Osteoblast (primary cell): ENCODE measurements at regions not wholly inside any gene's neighbourhood (a gene's known extent, or its start where the extent isn't known, plus 50 kb on each side); places are given as distances from the start of the nearest gene placed in this dataset.

ENCODE experiments used
- DNase-seq: peaks from one replicate; pipeline ENCODE4 v3.0.0; 2011; ENCODE audit warnings: low spot score, mixed read lengths; ENCODE audit not compliant: insufficient read length; ENCODE audit errors: missing footprints
- H2AFZ ChIP-seq: 2 replicates; pipeline ENCODE4 v1.6.0; 2011; ENCODE audit warnings: mild to moderate bottlenecking, low read length
- H3K27ac ChIP-seq: 2 replicates; pipeline ENCODE4 v1.5.1; 2011; ENCODE audit warnings: mild to moderate bottlenecking, low read depth, low read length, moderate library complexity
- H3K27me3 ChIP-seq: 2 replicates; pipeline ENCODE4 v1.6.0; 2012; ENCODE audit warnings: mild to moderate bottlenecking, control low read depth, inconsistent platforms, low read length, moderate library complexity; ENCODE audit not compliant: insufficient read depth
- H3K36me3 ChIP-seq: 2 replicates; pipeline ENCODE4 v1.5.1; 2011; ENCODE audit warnings: mild to moderate bottlenecking, low read length, control low read depth, moderate library complexity; ENCODE audit not compliant: insufficient read depth
- H3K4me1 ChIP-seq: 2 replicates; pipeline ENCODE4 v1.5.1; 2011; ENCODE audit warnings: mild to moderate bottlenecking, low read length, control low read depth, moderate library complexity; ENCODE audit not compliant: insufficient read depth
- H3K4me2 ChIP-seq: 2 replicates; pipeline ENCODE4 v1.6.0; 2011; ENCODE audit warnings: mild to moderate bottlenecking, low read length; ENCODE audit not compliant: insufficient read depth
- H3K4me3 ChIP-seq: fragments of 200-600 bp; sonication (generic); 3 replicates; pipeline ENCODE4 v1.5.1; 2012; ENCODE audit warnings: mild to moderate bottlenecking, low read length, inconsistent platforms; ENCODE audit not compliant: insufficient read depth
- H3K79me2 ChIP-seq: 2 replicates; pipeline ENCODE4 v1.6.0; 2012; ENCODE audit warnings: mild to moderate bottlenecking, low read length, control low read depth, inconsistent platforms; ENCODE audit not compliant: insufficient read depth
- H3K9me3 ChIP-seq: 2 replicates; pipeline ENCODE4 v1.5.1; 2011; ENCODE audit warnings: low read depth, low read length, control low read depth
- H4K20me1 ChIP-seq: 2 replicates; pipeline ENCODE4 v1.6.0; 2012; ENCODE audit warnings: mild to moderate bottlenecking, low read length, control low read depth; ENCODE audit not compliant: insufficient read depth
- CTCF ChIP-seq: IDR thresholded peaks from 2 replicates; pipeline ENCODE4 v1.5.1; 2011; ENCODE audit warnings: mild to moderate bottlenecking, low read depth, low read length, moderate library complexity; ENCODE audit errors: extremely low read depth

DNA sequence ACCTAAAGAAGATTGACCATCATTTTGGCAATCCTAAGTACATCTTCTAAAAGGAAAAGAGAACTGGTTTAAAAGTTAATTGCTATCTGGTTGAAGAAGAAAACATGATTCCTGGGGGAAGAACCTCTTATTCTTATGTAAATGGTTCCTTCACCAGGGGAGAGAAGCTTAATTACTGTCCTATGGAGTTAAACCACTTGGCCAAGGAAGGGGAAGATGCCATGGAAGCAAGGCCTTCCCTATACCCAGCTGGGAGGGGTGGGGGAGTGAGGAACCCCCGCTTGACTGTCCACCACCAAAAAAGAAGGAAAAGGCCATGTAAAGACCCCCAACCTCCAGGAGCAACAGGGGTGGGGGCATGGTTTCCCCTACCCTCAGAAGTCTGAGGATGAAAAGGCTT, 962.1 kb downstream of the GRIK2 start:
- Histone ChIP-seq H3K27me3 (no peaks in the 10 kb centered on the region), H3K4me2 (no peak overlapping the region), H3K79me2 (no peaks in the 10 kb centered on the region), H3K27ac (no peak overlapping the region), H3K9me3 (peaks cover 2% of the 10 kb centered on the region), H2AFZ (no peak overlapping the region), H3K36me3 (no peaks in the 10 kb centered on the region), H4K20me1 (no peaks in the 10 kb centered on the region), H3K4me3 (no peak overlapping the region), H3K4me1 (no peaks in the 10 kb centered on the region)
- no peak for DNase-seq
- no peak for TF ChIP-seq CTCF

DNA sequence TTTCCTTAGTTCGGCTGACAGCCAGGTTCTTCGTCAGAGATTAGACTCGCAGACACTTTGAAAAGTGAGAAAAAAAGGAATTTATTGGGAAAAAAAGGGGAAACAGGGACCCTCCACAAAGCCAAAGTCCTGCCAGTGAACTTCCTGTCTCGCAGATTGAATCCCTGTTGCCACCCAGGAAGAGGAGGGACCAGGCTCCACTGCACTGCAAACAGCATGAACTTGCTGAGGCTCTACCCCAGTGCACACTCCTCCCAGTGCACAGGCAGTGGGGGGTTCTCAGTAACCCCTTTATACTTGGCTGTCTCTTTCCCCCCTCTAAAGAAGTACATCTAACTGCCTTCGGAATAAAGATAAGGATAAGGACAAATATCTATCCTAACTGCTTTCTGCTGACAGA, 959.0 kb downstream of the GRIK2 start:
- H3K27me3 ChIP-seq: no peaks in the 10 kb centered on the region
- no peak overlapping the region for H3K27ac ChIP-seq
- no peak overlapping the region for H3K4me2 ChIP-seq
- peaks cover 4% of the 10 kb centered on the region for H3K9me3 ChIP-seq
- no peak overlapping the region for H2AFZ ChIP-seq
- no peak for DNase-seq
- no peaks in the 10 kb centered on the region for H3K4me1 ChIP-seq
- no peaks in the 10 kb centered on the region for H4K20me1 ChIP-seq
- H3K4me3 ChIP-seq: no peak overlapping the region
- TF ChIP-seq CTCF: no peak
- no peaks in the 10 kb centered on the region for H3K36me3 ChIP-seq
- no peaks in the 10 kb centered on the region for H3K79me2 ChIP-seq

GRCh38 chr6:102344769-102345168, 951.3 kb downstream of the GRIK2 start:
- TF ChIP-seq CTCF: no peak
- H3K27me3 ChIP-seq: no peaks in the 10 kb centered on the region
- H2AFZ ChIP-seq: no peak overlapping the region
- H3K27ac ChIP-seq: no peak overlapping the region
- H4K20me1 ChIP-seq: no peaks in the 10 kb centered on the region
- H3K4me3 ChIP-seq: no peak overlapping the region
- H3K36me3 ChIP-seq: no peaks in the 10 kb centered on the region
- H3K9me3 ChIP-seq: peaks cover 2% of the 10 kb centered on the region
- no peak for DNase-seq
- H3K4me1 ChIP-seq: no peaks in the 10 kb centered on the region
- no peak overlapping the region for H3K4me2 ChIP-seq
- H3K79me2 ChIP-seq: no peaks in the 10 kb centered on the region

DNA sequence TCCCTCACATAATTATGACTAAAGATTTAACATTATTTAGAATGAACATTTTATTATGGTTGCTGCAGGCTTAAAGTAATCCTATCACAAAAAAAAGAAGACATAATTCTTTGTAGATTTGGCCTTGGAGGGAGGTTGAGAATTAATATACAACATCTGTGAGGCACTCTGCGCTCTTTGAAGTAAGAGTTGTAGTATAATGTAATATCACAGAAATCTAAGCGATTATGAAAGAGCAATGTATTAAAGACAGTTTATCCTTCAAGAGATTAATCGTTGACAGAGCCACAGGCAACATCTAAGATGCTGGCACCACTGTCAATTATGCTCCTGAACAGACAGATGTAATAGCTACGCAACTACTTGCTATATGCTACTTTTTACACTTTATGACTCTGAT, 946.8 kb downstream of the GRIK2 start:
- DNase-seq: no peak
- no peaks in the 10 kb centered on the region for H4K20me1 ChIP-seq
- H2AFZ ChIP-seq: no peak overlapping the region
- no peak overlapping the region for H3K27ac ChIP-seq
- no peaks in the 10 kb centered on the region for H3K4me1 ChIP-seq
- TF ChIP-seq CTCF: no peak
- no peaks in the 10 kb centered on the region for H3K36me3 ChIP-seq
- no peaks in the 10 kb centered on the region for H3K79me2 ChIP-seq
- no peak overlapping the region for H3K4me2 ChIP-seq
- H3K9me3 ChIP-seq: no peaks in the 10 kb centered on the region
- no peak overlapping the region for H3K4me3 ChIP-seq
- H3K27me3 ChIP-seq: no peaks in the 10 kb centered on the region
